Adipocyte (in vitro differentiated cells): ENCODE measurements at regions not wholly inside any gene's neighbourhood (a gene's known extent, or its start where the extent isn't known, plus 50 kb on each side); places are given as distances from the start of the nearest gene placed in this dataset.

Source experiments
- DNase-seq: peaks from one replicate; pipeline ENCODE4 v3.0.0-alpha.2; 2015; ENCODE audit warnings: low read depth
- H3K27me3 ChIP-seq: replicated peaks from 2 replicates; pipeline ENCODE4 v1.7.0; 2013; ENCODE audit warnings: mild to moderate bottlenecking, low read length, moderate library complexity; ENCODE audit not compliant: control insufficient read depth, insufficient read depth
- H3K36me3 ChIP-seq: 2 replicates; pipeline ENCODE4 v1.7.0; 2013; ENCODE audit warnings: low read length, mild to moderate bottlenecking, moderate library complexity; ENCODE audit not compliant: control insufficient read depth, insufficient read depth, severe bottlenecking
- H3K4me1 ChIP-seq: 2 replicates; pipeline ENCODE4 v1.7.0; 2013; ENCODE audit warnings: mild to moderate bottlenecking, low read length, moderate library complexity; ENCODE audit not compliant: control insufficient read depth, insufficient read depth
- H3K4me3 ChIP-seq: 2 replicates; pipeline ENCODE4 v1.7.0; 2013; ENCODE audit warnings: mild to moderate bottlenecking, low read length, moderate library complexity
- H3K9ac ChIP-seq: 2 replicates; pipeline ENCODE4 v1.7.0; 2013; ENCODE audit warnings: mild to moderate bottlenecking, low read length, moderate library complexity
- H3K9me3 ChIP-seq: 2 replicates; pipeline ENCODE4 v1.7.0; 2013; ENCODE audit warnings: mild to moderate bottlenecking, low read length, moderate library complexity; ENCODE audit not compliant: control insufficient read depth

DNA sequence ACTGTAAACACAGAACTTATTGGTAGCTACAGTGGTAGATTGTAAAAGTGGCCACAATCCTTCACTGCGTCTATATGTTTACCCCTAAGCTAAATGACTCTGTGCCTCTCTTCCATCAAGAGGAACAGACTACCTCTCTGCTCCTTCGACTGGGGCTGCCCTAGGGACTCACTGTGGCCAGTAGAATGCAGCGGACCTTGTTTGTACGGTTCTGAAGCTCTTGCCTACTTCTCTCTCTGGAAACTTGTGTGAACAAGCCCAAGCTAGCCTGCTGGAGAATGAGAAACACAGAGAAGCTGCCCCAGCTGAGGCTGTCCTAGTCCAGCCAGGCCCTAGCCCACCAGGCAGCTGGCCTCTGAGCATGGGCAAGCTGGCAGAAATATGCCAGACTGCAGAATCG is 140.8 kb upstream of the SLC1A4 start:
- no peak for DNase-seq
- H3K4me1 ChIP-seq: peaks cover 25% of the 10 kb centered on the region
- no peaks in the 10 kb centered on the region for H3K9me3 ChIP-seq
- H3K27me3 ChIP-seq: no peaks in the 10 kb centered on the region
- H3K4me3 ChIP-seq: no peak overlapping the region
- H3K9ac ChIP-seq: no peak overlapping the region
- H3K36me3 ChIP-seq: no peaks in the 10 kb centered on the region

DNA sequence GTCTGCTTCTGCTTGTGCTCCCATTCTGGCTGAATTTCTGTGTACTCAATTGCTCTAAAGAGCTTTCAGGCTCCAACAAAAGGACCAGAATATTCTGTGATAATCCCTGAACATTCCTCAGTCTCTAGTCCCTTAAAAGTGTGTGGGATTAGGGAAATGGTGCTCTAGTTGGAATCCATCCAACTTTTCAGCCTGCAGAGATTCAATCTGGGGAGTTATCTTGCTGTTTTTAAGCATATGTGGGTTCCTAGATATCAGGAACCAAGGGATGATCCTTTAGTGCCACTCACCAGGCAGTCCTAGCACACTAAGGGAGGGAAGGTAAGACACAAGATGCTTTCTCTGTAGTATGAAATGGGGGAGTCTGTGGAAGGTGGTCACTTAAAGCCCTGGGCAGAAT is 140.3 kb upstream of the SLC1A4 start:
- H3K9me3 ChIP-seq: no peaks in the 10 kb centered on the region
- no peak overlapping the region for H3K9ac ChIP-seq
- DNase-seq: no peak
- no peaks in the 10 kb centered on the region for H3K36me3 ChIP-seq
- H3K27me3 ChIP-seq: no peaks in the 10 kb centered on the region
- no peak overlapping the region for H3K4me3 ChIP-seq
- peaks cover 29% of the 10 kb centered on the region for H3K4me1 ChIP-seq

DNA sequence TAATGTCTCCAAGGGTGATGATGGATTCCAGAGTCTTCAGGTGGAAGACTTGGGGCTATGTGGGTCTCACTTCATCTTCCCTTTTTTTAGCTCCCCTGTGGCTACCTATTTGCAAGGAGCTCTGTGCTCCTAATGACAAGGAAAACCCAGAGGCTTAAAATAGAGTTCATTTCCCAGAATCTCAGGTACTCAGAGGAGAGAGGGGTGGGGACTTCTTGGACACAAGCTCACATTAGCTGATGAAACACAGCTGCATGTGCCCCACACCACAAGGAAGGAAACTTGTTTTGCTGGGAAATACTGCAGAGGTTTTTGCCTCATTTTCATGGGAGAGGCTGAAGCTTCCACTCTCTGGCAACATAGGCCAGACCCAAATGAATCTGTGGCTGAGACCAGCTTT is 138.6 kb upstream of the SLC1A4 start:
- Histone ChIP-seq H3K9ac (no peak overlapping the region), H3K36me3 (no peaks in the 10 kb centered on the region), H3K4me3 (no peak overlapping the region), H3K27me3 (no peaks in the 10 kb centered on the region), H3K4me1 (peaks cover 40% of the 10 kb centered on the region), H3K9me3 (no peaks in the 10 kb centered on the region)
- DNase-seq: no peak

GRCh38 chr2:64852771-64853241 is 136.4 kb upstream of the SLC1A4 start:
- Histone ChIP-seq H3K27me3 (no peaks in the 10 kb centered on the region), H3K9ac (no peak overlapping the region), H3K36me3 (no peaks in the 10 kb centered on the region), H3K9me3 (no peaks in the 10 kb centered on the region), H3K4me3 (no peak overlapping the region), H3K4me1 (peaks cover 42% of the 10 kb centered on the region)
- no peak for DNase-seq

GRCh38 chr2:64853306-64853705 is 135.9 kb upstream of the SLC1A4 start:
- Histone ChIP-seq H3K27me3 (no peaks in the 10 kb centered on the region), H3K9ac (no peak overlapping the region), H3K36me3 (no peaks in the 10 kb centered on the region), H3K4me1 (peaks cover 47% of the 10 kb centered on the region), H3K9me3 (no peaks in the 10 kb centered on the region), H3K4me3 (no peak overlapping the region)
- DNase-seq: no peak

- Histone ChIP-seq H3K27me3 (no peaks in the 10 kb centered on the region), H3K9me3 (no peaks in the 10 kb centered on the region), H3K4me3 (no peak overlapping the region), H3K4me1 (peaks cover 53% of the 10 kb centered on the region), H3K36me3 (no peaks in the 10 kb centered on the region), H3K9ac (no peak overlapping the region)
- DNase-seq: no peak
Measured at GRCh38 chr2:64853894-64854293, 135.3 kb upstream of the SLC1A4 start.

GRCh38 chr2:64854773-64855237 is 134.4 kb upstream of the SLC1A4 start:
- no peak for DNase-seq
- Histone ChIP-seq H3K9ac (peak overlapping the region; percentile 48), H3K9me3 (no peaks in the 10 kb centered on the region), H3K4me1 (peaks cover 60% of the 10 kb centered on the region), H3K4me3 (no peak overlapping the region), H3K27me3 (no peaks in the 10 kb centered on the region), H3K36me3 (no peaks in the 10 kb centered on the region)

DNA sequence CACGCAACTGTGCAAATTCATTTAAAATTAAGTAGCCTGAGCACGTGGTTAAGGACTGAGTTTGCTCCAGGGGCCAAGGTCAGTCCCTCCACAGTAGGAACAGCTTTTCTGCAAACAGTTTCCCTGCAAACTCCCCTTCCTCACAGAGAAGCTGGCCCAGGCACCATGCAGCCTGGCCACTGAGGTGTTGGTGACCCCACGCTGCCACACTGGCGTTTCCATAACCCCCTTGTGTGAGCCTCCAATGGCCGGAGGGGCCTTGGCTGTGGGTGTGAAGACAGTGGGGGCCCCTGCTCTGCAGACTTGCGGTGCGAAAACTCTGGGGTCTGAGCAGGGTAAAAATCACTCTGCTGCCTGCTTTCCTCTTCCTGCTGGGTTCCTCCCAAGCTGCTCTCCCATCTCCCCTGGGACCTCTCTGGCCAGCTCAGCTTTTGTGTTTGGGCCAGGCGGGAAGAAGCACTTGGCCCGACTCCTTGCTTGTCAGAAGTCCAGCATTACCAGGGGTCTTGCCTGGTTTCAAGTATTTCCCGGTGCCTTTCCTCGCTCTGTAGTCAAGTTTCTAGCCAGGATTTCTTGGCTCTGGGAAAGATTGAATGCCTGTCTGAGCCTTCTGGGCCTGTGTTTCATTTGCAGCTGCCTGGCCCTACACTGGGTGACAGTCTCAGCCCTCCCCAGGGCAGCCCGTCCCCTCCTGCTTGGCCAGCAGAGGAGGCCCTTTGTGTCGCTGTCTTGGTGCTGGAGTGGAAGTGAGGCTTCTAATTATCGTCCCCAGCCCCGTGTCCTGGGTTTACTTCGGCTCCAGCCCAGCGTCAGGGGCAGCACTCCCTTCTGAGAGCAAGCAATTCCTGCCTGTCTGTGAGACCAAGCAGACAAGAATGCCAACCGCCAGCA is 131.4 kb upstream of the SLC1A4 start:
- DNase-seq: peak; percentile 57
- Histone ChIP-seq H3K36me3 (no peaks in the 10 kb centered on the region), H3K4me3 (peak overlapping the region; percentile 47), H3K9ac (peak overlapping the region; percentile 86), H3K27me3 (no peaks in the 10 kb centered on the region), H3K9me3 (no peaks in the 10 kb centered on the region), H3K4me1 (peaks cover 60% of the 10 kb centered on the region)

DNA sequence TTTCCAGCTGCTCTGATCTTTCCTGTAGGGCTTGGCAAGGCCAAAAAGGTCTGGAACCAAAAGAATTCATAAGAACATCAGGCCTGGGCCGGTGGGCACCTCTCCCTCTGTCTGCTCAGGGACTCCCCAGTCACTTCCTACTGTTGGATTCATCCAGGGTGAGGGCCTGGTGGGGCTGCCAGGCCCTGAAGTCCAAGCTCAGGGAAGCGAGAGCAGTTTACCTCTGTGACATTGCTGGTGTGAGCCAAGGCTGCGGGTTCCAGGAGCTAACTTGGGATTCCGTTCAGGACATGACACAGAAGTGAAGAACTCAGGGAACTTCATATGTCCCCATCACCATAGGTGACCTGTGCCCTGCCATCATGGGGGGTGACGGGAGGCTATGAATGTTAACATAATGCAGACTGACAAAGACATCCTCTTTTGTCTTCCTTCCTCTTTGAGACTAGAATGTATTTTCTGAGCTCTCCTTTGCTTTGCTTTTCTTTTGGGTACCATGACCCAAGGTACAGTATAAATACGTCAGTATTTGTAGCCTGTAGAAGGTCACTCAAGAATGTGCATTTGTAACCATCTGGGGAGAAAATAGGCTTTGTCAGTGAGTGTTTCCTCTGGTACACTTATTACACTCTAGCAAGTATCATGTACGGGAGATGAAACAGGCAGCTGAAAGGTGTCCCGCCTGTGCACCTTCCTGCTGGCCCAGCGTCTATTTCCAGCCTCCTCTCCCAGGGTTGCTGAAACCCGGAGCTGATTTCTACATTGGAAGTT is 130.5 kb upstream of the SLC1A4 start:
- peaks cover 52% of the 10 kb centered on the region for H3K4me1 ChIP-seq
- no peaks in the 10 kb centered on the region for H3K36me3 ChIP-seq
- no peaks in the 10 kb centered on the region for H3K9me3 ChIP-seq
- H3K4me3 ChIP-seq: peak overlapping the region; percentile 75
- H3K27me3 ChIP-seq: no peaks in the 10 kb centered on the region
- H3K9ac ChIP-seq: peak overlapping the region; percentile 86
- no peak for DNase-seq

- peak; percentile 96 for DNase-seq
- H3K9me3 ChIP-seq: no peaks in the 10 kb centered on the region
- peak overlapping the region; percentile 86 for H3K9ac ChIP-seq
- H3K36me3 ChIP-seq: no peaks in the 10 kb centered on the region
- H3K4me1 ChIP-seq: peaks cover 51% of the 10 kb centered on the region
- H3K4me3 ChIP-seq: peak overlapping the region; percentile 75
- no peaks in the 10 kb centered on the region for H3K27me3 ChIP-seq
Measured at GRCh38 chr2:64859312-64860212, 129.6 kb upstream of the SLC1A4 start.
